Panc1 (cell line): ENCODE measurements at regions not wholly inside any gene's neighbourhood (a gene's known extent, or its start where the extent isn't known, plus 50 kb on each side); places are given as distances from the start of the nearest gene placed in this dataset.

Experiments
- ATAC-seq: fragments of 200-7000 bp; cut with Tn5 transposase; 2 replicates; pipeline ENCODE4 v1.9.1; 2020; ENCODE audit warnings: mild to moderate bottlenecking, moderate library complexity
- BruUV-seq: library from RNA; stranded (reverse); fragments of 400-500 nt; replicated peaks from 2 replicates; lab custom pipeline; 2021; lab: Mats Ljungman, UMichigan
- CTCF ChIA-PET: fragments of 300-600 bp; sonication (Branson Sonifier 250); formaldehyde crosslinking; loops from one replicate; lab custom pipeline; 2022; ENCODE audit warnings: antibody characterized with exemption; lab: Charles Lee
- POLR2A ChIA-PET: fragments of 300-600 bp; sonication (Branson Sonifier 250); formaldehyde crosslinking; loops from one replicate; lab custom pipeline; 2022; ENCODE audit warnings: antibody characterized with exemption; lab: Charles Lee
- DNase-seq: peaks from one replicate; pipeline ENCODE4 v3.0.0-alpha.2; 2010; ENCODE audit warnings: low read depth, low spot score
- H3K27ac ChIP-seq: 2 replicates; pipeline ENCODE4 v1.5.1; 2011; ENCODE audit warnings: mild to moderate bottlenecking, low read length, inconsistent platforms
- H3K27me3 ChIP-seq: fragments of 200-500 bp; sonication (Bioruptor generic); 2 replicates; pipeline ENCODE4 v1.6.0; 2014; ENCODE audit warnings: low read length, inconsistent platforms; ENCODE audit not compliant: control insufficient read depth, insufficient read depth
- H3K36me3 ChIP-seq: fragments of 200-500 bp; sonication (Bioruptor generic); 2 replicates; pipeline ENCODE4 v1.5.1; 2014; ENCODE audit warnings: inconsistent platforms, mild to moderate bottlenecking, low read length, moderate library complexity; ENCODE audit not compliant: control insufficient read depth, insufficient read depth
- H3K4me1 ChIP-seq: 2 replicates; pipeline ENCODE4 v1.5.1; 2011; ENCODE audit warnings: inconsistent platforms, mild to moderate bottlenecking, low read length, moderate library complexity; ENCODE audit not compliant: control insufficient read depth, insufficient read depth
- H3K4me3 ChIP-seq, 2 experiments: 2 replicates each; pipeline ENCODE4 v1.5.1; 2011 to 2012; ENCODE audit warnings: low read depth in 2 of 2, low read length in 2 of 2, mild to moderate bottlenecking in 2 of 2, inconsistent platforms in 1 of 2, moderate library complexity in 1 of 2
- H3K9me3 ChIP-seq: fragments of 200-500 bp; sonication (Bioruptor generic); 2 replicates; pipeline ENCODE4 v1.5.1; 2014; ENCODE audit warnings: low read depth, mild to moderate bottlenecking, inconsistent platforms, low read length, moderate library complexity; ENCODE audit not compliant: control insufficient read depth, insufficient read depth
- CTCF ChIP-seq: fragments of 450-650 bp; IDR thresholded peaks from 2 replicates; pipeline ENCODE4 v1.5.1; 2017; ENCODE audit warnings: mild to moderate bottlenecking
- POLR2AphosphoS5 ChIP-seq: IDR thresholded peaks from 2 replicates; pipeline ENCODE4 v1.6.1; 2012; ENCODE audit warnings: mild to moderate bottlenecking, low read depth, low read length, moderate library complexity
- REST ChIP-seq, 2 experiments: IDR thresholded peaks; 2 replicates each; pipeline ENCODE4 v1.6.1; 2011 to 2012; ENCODE audit warnings: low read depth in 2 of 2, control low read depth in 1 of 2, low read length in 1 of 2, mild to moderate bottlenecking in 1 of 2, moderate library complexity in 1 of 2; ENCODE audit not compliant: insufficient read depth in 1 of 2
- SIN3A ChIP-seq: IDR thresholded peaks from 2 replicates; pipeline ENCODE4 v1.6.1; 2012; ENCODE audit warnings: low read depth, mild to moderate bottlenecking, low read length, moderate library complexity, borderline replicate concordance; ENCODE audit not compliant: insufficient read depth
- TCF7L2 ChIP-seq: IDR thresholded peaks from 2 replicates; pipeline ENCODE4 v1.6.1; 2011; ENCODE audit warnings: mild to moderate bottlenecking, low read depth, low read length, inconsistent platforms
- in situ Hi-C: cut with HindIII; loops from 2 replicates; pipeline ENCODE4 v1.10.0; 2016; ENCODE audit warnings: low sequenced_read_pairs, low pct_unique_long_range_greater_than_20kb
- intact Hi-C: fragments of 100-400 bp; cut with micrococcal nuclease; formaldehyde crosslinking; loops from one replicate; pipeline ENCODE4 v1.10.0; 2022; ENCODE audit not compliant: unreplicated experiment

- DNase-seq (no peak), ATAC-seq (no peak)
- no peaks in the 10 kb centered on the region for H3K27me3 ChIP-seq
- POLR2A ChIA-PET, result no interaction called here
- TF ChIP-seq POLR2AphosphoS5 (no peak), CTCF (no peak), REST (IDR thresholded peaks at IDR 0.05; ENCODE audit: insufficient read depth in 1 of 2, low read depth in 2 of 2, low read length in 1 of 2) (no peak), SIN3A (no peak), TCF7L2 (no peak)
- H3K4me3 ChIP-seq, result no peak overlapping the region
- no peaks in the 10 kb centered on the region for H3K36me3 ChIP-seq
- intact Hi-C loops, result no loop called here
- no peaks in the 10 kb centered on the region for H3K9me3 ChIP-seq
- in situ Hi-C loops, result no loop called here
- BruUV-seq, result no TSS peak
- no peak overlapping the region for H3K27ac ChIP-seq
- H3K4me1 ChIP-seq, result no peaks in the 10 kb centered on the region
- CTCF ChIA-PET, result no interaction called here
Observed at GRCh38 chr1:95716550-95716949, 482.5 kb downstream of the RWDD3 start.

GRCh38 chr1:95723346-95723745 is 489.3 kb downstream of the RWDD3 start:
- BruUV-seq, result no TSS peak
- POLR2A ChIA-PET, result no interaction called here
- H3K36me3 ChIP-seq, result no peaks in the 10 kb centered on the region
- H3K4me3 ChIP-seq, result no peak overlapping the region
- in situ Hi-C loops (no loop called here), intact Hi-C loops (no loop called here)
- TF ChIP-seq POLR2AphosphoS5 (no peak), TCF7L2 (no peak), CTCF (no peak), REST (IDR thresholded peaks at IDR 0.05; ENCODE audit: insufficient read depth in 1 of 2, low read depth in 2 of 2, low read length in 1 of 2) (no peak), SIN3A (no peak)
- no peaks in the 10 kb centered on the region for H3K27me3 ChIP-seq
- no peaks in the 10 kb centered on the region for H3K4me1 ChIP-seq
- no peak for ATAC-seq
- DNase-seq, result no peak
- no peak overlapping the region for H3K27ac ChIP-seq
- no peaks in the 10 kb centered on the region for H3K9me3 ChIP-seq
- CTCF ChIA-PET, result no interaction called here
